Ectodermal cell (in vitro differentiated cells): ENCODE measurements at regions not wholly inside any gene's neighbourhood (a gene's known extent, or its start where the extent isn't known, plus 50 kb on each side); places are given as distances from the start of the nearest gene placed in this dataset.
A peak's percentile ranks its signal among the peaks of the same experiment; 100 is the strongest.
"Not testable (repeated sequence)": the region's sequence is repeated elsewhere in the genome, so short reads cannot be mapped to it uniquely, and the experiment has no call there.

Experiments used
- H3K27ac ChIP-seq: 2 replicates; pipeline ENCODE4 v1.7.0; 2013; ENCODE audit warnings: mild to moderate bottlenecking, low read depth, low read length; ENCODE audit not compliant: insufficient read depth, poor library complexity, severe bottlenecking
- H3K27me3 ChIP-seq: 2 replicates; pipeline ENCODE4 v1.7.0; 2013; ENCODE audit warnings: mild to moderate bottlenecking, low read length; ENCODE audit not compliant: insufficient read depth, control insufficient read depth, poor library complexity, severe bottlenecking
- H3K36me3 ChIP-seq: one replicate; pipeline ENCODE4 v1.7.0; 2013; ENCODE audit warnings: low read length; ENCODE audit not compliant: control insufficient read depth, insufficient read depth
- H3K4me1 ChIP-seq: one replicate; pipeline ENCODE4 v1.7.0; 2013; ENCODE audit warnings: low read length; ENCODE audit not compliant: control insufficient read depth, insufficient read depth
- H3K4me3 ChIP-seq: 2 replicates; pipeline ENCODE4 v1.7.0; 2013; ENCODE audit warnings: low read depth, low read length, control low read depth; ENCODE audit not compliant: insufficient read depth
- H3K9me3 ChIP-seq: 2 replicates; pipeline ENCODE4 v1.7.0; 2013; ENCODE audit warnings: mild to moderate bottlenecking, low read length, moderate library complexity; ENCODE audit not compliant: control insufficient read depth
- WGBS, 2 experiments: methylation state at CpG; one replicate each; pipeline ENCODE4 v1.1.7; 2013; ENCODE audit warnings: missing lambda C conversion rate in 2 of 2; 5-methylcytosine and 5-hydroxymethylcytosine counted together

DNA sequence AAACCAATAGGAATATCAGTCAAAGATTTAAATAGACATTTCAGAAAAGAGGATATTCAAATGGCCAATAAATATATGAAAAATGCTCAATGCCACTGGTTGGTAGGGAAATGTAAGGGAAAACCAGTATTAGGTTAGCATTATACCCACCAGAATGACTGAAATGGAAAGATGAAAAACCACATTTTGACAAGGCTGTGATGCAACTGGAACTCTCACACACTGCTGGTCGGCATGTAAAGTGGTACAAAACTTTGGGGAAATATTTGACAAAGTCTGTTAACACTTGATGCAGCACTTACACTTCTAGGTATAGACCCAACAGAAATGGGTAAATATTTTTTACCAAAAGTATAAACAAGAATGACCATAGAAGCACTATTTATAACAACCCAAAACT, 163.2 kb upstream of the C14orf180 start:
- Histone ChIP-seq H3K27ac (no peak overlapping the region), H3K27me3 (no peaks in the 10 kb centered on the region), H3K36me3 (no peaks in the 10 kb centered on the region), H3K4me1 (peaks cover 6% of the 10 kb centered on the region), H3K4me3 (no peak overlapping the region), H3K9me3 (no peaks in the 10 kb centered on the region)
- WGBS, 2 experiments = 87 to 100% methylated on average over 1 of the region's 1 CpG

DNA sequence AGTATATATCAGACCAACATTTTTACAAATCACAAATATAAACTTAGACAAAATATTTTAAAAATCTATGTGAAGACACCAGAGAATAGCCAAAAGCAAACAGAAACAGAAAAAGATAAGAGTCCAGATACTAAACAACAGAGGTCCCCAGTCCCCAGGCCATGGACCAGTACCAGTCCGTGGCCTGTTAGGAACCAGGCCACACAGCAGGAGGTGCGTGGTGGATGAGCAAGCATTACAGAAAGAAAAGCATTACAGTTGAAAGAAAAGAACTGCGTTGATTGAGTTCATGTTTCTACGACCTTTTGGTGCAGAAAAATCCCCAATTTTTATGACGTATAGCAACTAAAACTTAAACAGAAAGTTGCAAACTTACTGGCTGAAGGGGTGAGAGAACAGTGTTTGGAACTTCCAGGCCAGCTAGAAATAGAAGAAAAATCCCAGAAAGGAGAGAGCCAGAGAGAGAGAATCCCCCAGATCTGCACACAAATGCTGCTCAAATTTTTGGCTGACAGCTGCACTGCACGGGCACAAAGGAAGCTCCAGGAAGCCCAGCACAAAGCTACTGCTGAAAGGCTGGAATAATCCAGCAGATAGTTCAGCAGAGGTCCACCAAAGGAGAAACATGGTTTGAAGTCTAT, 159.6 kb upstream of the C14orf180 start:
- H3K27me3 ChIP-seq = no peaks in the 10 kb centered on the region
- H3K27ac ChIP-seq = peak overlapping the region; percentile 40
- 65 to 69% methylated on average over 6 of the region's 6 CpGs for WGBS, 2 experiments
- no peaks in the 10 kb centered on the region for H3K9me3 ChIP-seq
- H3K4me3 ChIP-seq = no peak overlapping the region
- no peaks in the 10 kb centered on the region for H3K36me3 ChIP-seq
- H3K4me1 ChIP-seq = peaks cover 41% of the 10 kb centered on the region

DNA sequence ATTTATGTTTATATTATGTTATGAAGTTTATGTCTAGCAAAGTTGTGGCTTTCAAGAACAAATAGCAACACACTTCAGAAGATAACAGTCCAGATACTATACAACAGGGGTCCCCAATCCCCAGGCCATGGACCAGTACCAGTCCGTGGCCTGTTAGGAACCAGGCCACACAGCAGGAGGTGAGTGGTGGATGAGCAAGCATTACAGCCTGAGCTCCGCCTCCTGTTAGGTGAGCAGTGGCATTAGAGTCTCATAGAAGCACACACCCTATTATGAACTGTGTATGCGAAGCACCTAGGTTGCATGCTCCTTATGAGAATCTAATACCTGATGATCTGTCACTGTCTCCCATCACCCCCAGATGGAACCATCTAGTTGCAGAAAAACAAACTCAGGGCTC, 159.0 kb upstream of the C14orf180 start:
- peaks cover 45% of the 10 kb centered on the region for H3K4me1 ChIP-seq
- H3K9me3 ChIP-seq, H3K36me3 ChIP-seq, H3K27ac ChIP-seq, H3K4me3 ChIP-seq, H3K27me3 ChIP-seq: not testable (repeated sequence)
- 89 to 96% methylated on average over 3 of the region's 3 CpGs for WGBS, 2 experiments

DNA sequence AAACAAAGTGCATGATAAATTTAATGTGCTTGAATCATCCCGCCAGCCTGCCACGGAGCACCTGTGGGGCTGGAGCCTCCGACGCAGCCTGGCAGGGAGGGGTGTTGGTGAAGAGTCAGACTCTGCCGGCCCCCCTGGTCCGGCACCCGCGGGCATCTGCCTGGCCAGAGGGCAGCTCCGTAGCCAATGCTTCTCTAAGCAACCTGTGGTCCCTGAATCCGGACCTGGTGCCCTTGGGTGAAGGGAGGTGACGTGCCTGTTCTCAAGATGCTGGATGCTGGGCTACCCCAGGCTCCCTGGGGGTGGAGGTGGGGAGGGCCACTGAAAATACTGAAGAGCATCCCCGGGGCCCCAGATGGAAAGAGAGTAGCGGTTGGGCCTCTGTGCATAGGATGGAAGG, 158.6 kb upstream of the C14orf180 start:
- no peaks in the 10 kb centered on the region for H3K9me3 ChIP-seq
- no peaks in the 10 kb centered on the region for H3K36me3 ChIP-seq
- H3K27me3 ChIP-seq = no peaks in the 10 kb centered on the region
- H3K4me1 ChIP-seq = peaks cover 45% of the 10 kb centered on the region
- H3K27ac ChIP-seq = no peak overlapping the region
- H3K4me3 ChIP-seq = no peak overlapping the region
- 95 to 97% methylated on average over 13 of the region's 13 CpGs for WGBS, 2 experiments

DNA sequence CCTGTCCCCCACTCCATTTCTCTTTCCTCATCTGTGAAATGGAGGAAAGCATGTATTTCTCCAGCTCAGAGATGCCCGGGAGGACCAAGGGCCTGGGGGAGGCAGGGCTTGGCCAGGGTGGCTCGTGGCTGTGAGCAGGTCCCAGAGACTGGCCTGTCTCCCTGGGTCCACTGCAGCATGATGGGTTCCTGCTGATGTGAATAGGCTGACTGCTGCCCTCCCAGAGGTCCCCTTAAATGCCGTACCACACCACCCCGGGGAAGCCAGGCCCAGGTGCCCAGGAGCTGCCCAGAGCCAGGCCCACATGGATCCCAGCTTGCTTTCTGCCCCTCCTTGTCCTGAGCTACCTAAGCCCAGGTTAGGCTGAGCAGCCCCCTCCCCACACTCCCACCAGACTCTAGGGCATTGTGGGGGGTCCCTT, 158.2 kb upstream of the C14orf180 start:
- H3K36me3 ChIP-seq = no peaks in the 10 kb centered on the region
- no peaks in the 10 kb centered on the region for H3K9me3 ChIP-seq
- no peak overlapping the region for H3K27ac ChIP-seq
- 89 to 90% methylated on average over 4 of the region's 4 CpGs for WGBS, 2 experiments
- no peaks in the 10 kb centered on the region for H3K27me3 ChIP-seq
- H3K4me1 ChIP-seq = peaks cover 45% of the 10 kb centered on the region
- H3K4me3 ChIP-seq = no peak overlapping the region

DNA sequence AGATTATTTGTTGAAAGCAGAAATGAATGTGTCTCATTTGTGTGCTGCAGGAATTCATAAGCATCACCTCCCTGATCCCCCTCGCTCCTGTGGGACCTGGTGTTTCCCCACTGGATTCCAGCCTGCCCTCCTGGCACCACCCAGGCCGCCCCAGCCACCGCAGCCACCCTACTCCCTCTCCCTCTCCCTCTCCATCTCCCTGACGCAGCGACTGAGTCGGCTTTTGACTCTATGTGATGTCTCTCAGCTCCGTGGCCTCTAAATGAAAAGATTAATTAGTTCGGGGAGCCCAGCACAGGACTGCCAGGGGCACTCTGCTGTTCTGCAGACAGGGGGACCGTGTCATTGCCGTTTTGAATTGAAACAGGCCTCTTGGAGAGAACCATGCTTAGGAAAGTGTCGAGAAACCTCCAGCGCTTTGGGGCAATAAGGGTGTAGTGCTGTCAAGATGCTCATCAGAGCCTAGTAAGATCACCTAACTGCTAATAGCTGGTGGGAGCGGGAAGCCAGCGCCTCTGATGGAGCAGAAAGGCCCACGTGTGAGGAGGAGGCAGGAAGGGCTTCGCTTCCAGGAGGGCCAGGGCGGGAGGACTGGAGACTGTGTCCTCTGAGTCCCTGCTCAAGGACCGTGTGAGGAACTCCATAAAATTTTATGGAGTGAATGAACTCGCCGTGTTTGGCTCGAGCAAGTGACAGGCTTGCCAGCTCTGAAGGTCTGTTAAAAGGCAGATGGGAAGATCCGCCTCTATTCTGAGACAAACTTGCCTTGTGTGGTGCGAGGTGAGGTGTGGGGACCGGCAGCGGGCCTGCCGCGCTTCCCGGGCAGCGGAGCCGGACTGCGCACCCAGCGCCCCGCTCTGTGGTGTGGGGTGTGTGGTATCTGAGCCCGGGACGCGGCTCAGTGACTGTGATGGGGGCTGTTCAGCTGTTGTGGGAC, 157.4 kb upstream of the C14orf180 start:
- Histone ChIP-seq H3K4me3 (no peak overlapping the region), H3K4me1 (peaks cover 45% of the 10 kb centered on the region), H3K27ac (no peak overlapping the region), H3K9me3 (no peaks in the 10 kb centered on the region), H3K27me3 (no peaks in the 10 kb centered on the region), H3K36me3 (no peaks in the 10 kb centered on the region)
- 87% methylated on average over 36 of the region's 36 CpGs for WGBS, 2 experiments

DNA sequence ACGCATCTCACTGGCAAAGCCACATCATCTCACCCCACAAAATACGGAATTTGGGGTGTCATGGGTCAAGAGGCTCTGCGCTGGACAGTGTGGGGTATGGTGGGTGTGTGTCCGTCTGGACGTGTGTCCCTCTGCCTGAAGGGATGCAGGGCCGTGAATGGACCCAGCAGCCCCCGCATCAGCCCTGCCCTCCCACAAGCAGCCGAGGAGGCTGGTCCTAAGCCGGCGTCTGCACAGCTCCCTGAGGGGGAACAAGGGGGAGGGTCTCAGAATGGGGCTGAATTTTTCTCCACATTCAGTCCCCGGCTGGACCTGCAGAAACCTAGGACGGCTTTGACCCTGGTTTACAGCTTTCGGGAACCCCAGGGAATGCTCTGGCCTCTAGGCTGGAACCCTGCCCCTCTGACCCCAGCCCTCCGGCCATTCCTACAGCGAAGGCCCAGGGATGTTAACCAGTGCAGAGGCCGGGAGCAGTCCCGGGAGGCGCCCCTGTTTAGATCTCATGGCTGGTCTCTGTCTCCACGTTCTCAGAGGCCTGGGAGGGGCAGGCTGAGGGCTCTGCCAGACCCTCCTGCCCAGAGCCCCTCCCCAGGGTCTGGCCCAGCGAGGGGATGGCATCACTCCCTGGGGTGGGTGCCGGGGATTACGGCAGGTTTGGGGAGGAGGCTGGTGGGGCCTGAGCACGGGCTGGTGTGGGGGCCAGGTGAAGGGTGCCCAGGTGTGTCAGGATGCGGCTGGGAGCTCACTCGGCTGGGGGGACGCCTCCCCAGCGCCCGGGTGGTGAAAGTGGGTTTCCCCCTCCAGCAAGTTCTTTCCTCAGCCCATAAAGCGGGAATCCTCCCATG, 156.5 kb upstream of the C14orf180 start:
- no peak overlapping the region for H3K27ac ChIP-seq
- H3K36me3 ChIP-seq = no peaks in the 10 kb centered on the region
- no peak overlapping the region for H3K4me3 ChIP-seq
- peaks cover 45% of the 10 kb centered on the region for H3K4me1 ChIP-seq
- no peaks in the 10 kb centered on the region for H3K9me3 ChIP-seq
- no peaks in the 10 kb centered on the region for H3K27me3 ChIP-seq
- WGBS, 2 experiments = 86 to 87% methylated on average over 29 of the region's 29 CpGs

DNA sequence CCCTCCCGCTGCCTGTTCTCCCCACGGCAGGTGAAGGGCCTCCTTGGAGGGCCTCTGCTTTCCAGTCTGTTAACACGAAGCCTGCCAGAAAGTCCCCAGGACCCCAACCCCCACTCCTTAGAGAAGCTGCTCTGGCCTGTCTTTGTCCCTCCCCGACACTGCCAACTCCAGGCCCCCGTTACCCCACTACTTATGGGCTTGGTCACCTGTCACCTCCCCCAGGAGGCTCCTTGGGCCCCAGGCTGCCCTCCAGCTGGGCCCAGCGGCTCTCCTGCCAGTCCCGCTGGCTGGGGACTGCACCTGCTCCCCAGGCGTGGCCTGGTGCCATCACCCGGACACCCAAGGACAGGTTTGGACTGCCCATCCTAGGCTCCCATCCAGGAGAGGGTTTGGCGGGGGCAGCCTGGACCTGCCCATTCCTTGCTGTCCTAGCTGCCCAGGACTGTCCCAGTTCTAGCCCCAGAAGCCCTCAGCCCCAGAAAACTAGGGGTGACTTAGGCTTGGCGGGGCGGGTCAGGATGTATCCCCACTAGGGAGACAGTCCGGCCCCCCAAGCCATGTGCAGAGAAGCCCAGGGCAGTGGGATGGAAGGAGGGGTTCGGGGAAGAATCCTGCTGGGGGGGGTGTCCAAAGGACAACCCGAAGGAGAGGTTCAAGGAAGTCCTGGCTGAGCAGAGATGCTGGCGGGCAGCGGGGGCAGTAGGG, 155.7 kb upstream of the C14orf180 start:
- peaks cover 45% of the 10 kb centered on the region for H3K4me1 ChIP-seq
- WGBS, 2 experiments = 92% methylated on average over 17 of the region's 17 CpGs
- H3K27me3 ChIP-seq = no peaks in the 10 kb centered on the region
- H3K9me3 ChIP-seq = no peaks in the 10 kb centered on the region
- H3K4me3 ChIP-seq = no peak overlapping the region
- no peaks in the 10 kb centered on the region for H3K36me3 ChIP-seq
- no peak overlapping the region for H3K27ac ChIP-seq

DNA sequence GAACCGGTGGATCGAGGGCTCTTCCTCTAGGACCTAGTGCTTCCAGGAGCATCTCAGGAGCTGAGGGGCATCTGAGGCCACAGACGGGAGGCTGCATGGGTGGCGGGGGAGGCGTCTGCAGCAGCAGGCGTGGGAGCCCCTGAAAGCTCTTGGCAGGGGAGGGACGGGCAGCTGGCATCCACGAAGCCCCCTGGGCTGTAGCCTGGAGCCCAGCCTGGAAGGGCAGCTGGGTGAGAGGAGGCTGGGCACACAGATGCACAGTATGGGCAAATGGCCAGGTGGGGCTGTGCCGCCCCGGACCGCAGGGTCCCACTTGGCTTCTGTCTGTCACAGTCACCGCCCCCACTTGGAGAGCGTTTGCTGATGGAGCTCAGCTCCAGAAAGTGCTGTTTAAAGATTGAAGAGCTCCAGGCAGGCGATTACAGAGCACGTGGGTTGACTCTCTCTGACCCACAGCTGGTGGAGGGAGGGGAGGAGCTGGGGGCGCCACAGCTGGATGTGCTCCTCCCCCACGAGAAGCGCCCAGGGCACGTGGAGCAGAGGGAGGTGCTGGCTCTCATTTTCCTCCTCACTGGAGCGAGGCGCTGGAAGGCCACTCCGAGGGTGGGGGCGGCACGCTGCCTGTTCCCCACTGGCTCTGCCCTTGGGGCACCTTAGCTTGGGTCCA, 155.0 kb upstream of the C14orf180 start:
- Histone ChIP-seq H3K9me3 (no peaks in the 10 kb centered on the region), H3K27ac (no peak overlapping the region), H3K27me3 (no peaks in the 10 kb centered on the region), H3K36me3 (no peaks in the 10 kb centered on the region), H3K4me1 (peaks cover 45% of the 10 kb centered on the region), H3K4me3 (no peak overlapping the region)
- WGBS, 2 experiments = 76 to 79% methylated on average over 24 of the region's 24 CpGs
